Kidney epithelial cell (primary cell): ENCODE measurements at regions not wholly inside any gene's neighbourhood (a gene's known extent, or its start where the extent isn't known, plus 50 kb on each side); places are given as distances from the start of the nearest gene placed in this dataset.

Experiments
- DNase-seq: peaks from one replicate; pipeline ENCODE4 v3.0.0-alpha.2; 2010; ENCODE audit warnings: low read depth
- H3K27me3 ChIP-seq: 2 replicates; pipeline ENCODE4 v1.6.0; 2011; ENCODE audit warnings: low read length; ENCODE audit not compliant: control insufficient read depth, insufficient read depth
- H3K36me3 ChIP-seq: 2 replicates; pipeline ENCODE4 v1.5.1; 2011; ENCODE audit warnings: low read length; ENCODE audit not compliant: control insufficient read depth, insufficient read depth
- H3K4me3 ChIP-seq: 2 replicates; pipeline ENCODE4 v1.5.1; 2011; ENCODE audit warnings: low read depth, mild to moderate bottlenecking, control low read depth, low read length
- CTCF ChIP-seq: IDR thresholded peaks from 2 replicates; pipeline ENCODE4 v1.5.1; 2011; ENCODE audit warnings: mild to moderate bottlenecking, moderate library complexity, low read length, control low read depth, inconsistent platforms; ENCODE audit not compliant: insufficient read depth, poor library complexity, severe bottlenecking

GRCh38 chr4:56213543-56213942 is 173.7 kb downstream of the AASDH start:
- DNase-seq, result no peak
- H3K27me3 ChIP-seq, result no peaks in the 10 kb centered on the region
- no peak for TF ChIP-seq CTCF
- no peaks in the 10 kb centered on the region for H3K36me3 ChIP-seq
- H3K4me3 ChIP-seq, result no peak overlapping the region

GRCh38 chr4:56212774-56213173 is 174.5 kb downstream of the AASDH start:
- no peak overlapping the region for H3K4me3 ChIP-seq
- no peak for TF ChIP-seq CTCF
- no peak for DNase-seq

GRCh38 chr4:56211202-56211601 is 176.1 kb downstream of the AASDH start:
- no peak for DNase-seq
- Histone ChIP-seq H3K4me3 (no peak overlapping the region), H3K27me3 (no peaks in the 10 kb centered on the region), H3K36me3 (no peaks in the 10 kb centered on the region)
- no peak for TF ChIP-seq CTCF

More at GRCh38 chr4:56212774-56213173, 174.5 kb downstream of the AASDH start:
- Histone ChIP-seq H3K27me3 (no peaks in the 10 kb centered on the region), H3K36me3 (no peaks in the 10 kb centered on the region)

- TF ChIP-seq CTCF, result no peak
- H3K27me3 ChIP-seq, result no peaks in the 10 kb centered on the region
- H3K36me3 ChIP-seq, result no peaks in the 10 kb centered on the region
- no peak for DNase-seq
- no peak overlapping the region for H3K4me3 ChIP-seq
Observed at GRCh38 chr4:56210397-56210796, 176.9 kb downstream of the AASDH start.

GRCh38 chr4:56209767-56210166 is 177.5 kb downstream of the AASDH start:
- no peak for TF ChIP-seq CTCF
- Histone ChIP-seq H3K36me3 (no peaks in the 10 kb centered on the region), H3K4me3 (no peak overlapping the region), H3K27me3 (no peaks in the 10 kb centered on the region)
- DNase-seq, result no peak

- no peak for TF ChIP-seq CTCF
- DNase-seq, result no peak
- Histone ChIP-seq H3K27me3 (no peaks in the 10 kb centered on the region), H3K36me3 (no peaks in the 10 kb centered on the region), H3K4me3 (no peak overlapping the region)
Observed at GRCh38 chr4:56208103-56208502, 179.2 kb downstream of the AASDH start.
